ENCODE measurements at regions not wholly inside any gene's neighbourhood (a gene's known extent, or its start where the extent isn't known, plus 50 kb on each side); places are given as distances from the start of the nearest gene placed in this dataset.

DNA sequence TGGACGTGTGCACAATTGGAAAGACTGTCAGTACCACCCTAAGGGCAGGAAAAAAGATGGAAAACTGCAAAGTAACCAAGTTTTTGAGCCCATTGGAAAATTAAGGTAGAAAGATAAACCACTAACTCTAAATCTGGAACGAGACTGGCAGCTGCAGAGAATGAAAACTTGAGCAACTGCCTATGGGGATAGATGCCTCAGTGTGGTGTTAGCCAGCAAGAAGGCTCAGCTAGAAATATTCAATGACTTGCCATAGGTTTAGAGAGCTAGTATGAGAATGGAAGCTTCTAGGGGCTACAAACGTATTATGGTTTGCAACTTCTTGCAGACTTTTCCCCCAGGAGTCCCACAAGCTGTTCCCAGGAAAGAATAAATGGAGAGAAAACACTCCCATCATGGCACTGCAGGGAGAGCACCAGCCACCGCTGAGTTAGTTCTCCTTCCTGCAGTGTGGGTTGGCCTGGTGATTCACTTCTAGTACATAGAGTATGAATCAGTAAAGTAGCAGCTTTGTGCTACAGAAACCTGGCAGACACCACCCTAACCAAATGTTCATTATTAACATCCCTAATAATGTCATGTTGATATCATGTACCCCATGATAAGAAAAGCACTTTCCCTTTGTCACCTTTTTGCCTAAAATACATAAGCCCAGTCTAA, 372.4 kb upstream of the VWC2 start:
- TF ChIP-seq, protein P1, sequence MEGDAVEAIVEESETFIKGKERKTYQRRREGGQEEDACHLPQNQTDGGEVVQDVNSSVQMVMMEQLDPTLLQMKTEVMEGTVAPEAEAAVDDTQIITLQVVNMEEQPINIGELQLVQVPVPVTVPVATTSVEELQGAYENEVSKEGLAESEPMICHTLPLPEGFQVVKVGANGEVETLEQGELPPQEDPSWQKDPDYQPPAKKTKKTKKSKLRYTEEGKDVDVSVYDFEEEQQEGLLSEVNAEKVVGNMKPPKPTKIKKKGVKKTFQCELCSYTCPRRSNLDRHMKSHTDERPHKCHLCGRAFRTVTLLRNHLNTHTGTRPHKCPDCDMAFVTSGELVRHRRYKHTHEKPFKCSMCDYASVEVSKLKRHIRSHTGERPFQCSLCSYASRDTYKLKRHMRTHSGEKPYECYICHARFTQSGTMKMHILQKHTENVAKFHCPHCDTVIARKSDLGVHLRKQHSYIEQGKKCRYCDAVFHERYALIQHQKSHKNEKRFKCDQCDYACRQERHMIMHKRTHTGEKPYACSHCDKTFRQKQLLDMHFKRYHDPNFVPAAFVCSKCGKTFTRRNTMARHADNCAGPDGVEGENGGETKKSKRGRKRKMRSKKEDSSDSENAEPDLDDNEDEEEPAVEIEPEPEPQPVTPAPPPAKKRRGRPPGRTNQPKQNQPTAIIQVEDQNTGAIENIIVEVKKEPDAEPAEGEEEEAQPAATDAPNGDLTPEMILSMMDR (IDR thresholded peaks at IDR 0.05) = no peak
- no peak for DNase-seq
- H3K27me3 ChIP-seq = no peaks in the 10 kb centered on the region
- no peaks in the 10 kb centered on the region for H3K9me3 ChIP-seq
- no peaks in the 10 kb centered on the region for H3K4me1 ChIP-seq
- no peak overlapping the region for H3K4me3 ChIP-seq
- no peak for ATAC-seq
- H3K27ac ChIP-seq = no peak overlapping the region
- H3K36me3 ChIP-seq = no peaks in the 10 kb centered on the region
- intact Hi-C loops (cut with DNase I) = no loop called here

DNA sequence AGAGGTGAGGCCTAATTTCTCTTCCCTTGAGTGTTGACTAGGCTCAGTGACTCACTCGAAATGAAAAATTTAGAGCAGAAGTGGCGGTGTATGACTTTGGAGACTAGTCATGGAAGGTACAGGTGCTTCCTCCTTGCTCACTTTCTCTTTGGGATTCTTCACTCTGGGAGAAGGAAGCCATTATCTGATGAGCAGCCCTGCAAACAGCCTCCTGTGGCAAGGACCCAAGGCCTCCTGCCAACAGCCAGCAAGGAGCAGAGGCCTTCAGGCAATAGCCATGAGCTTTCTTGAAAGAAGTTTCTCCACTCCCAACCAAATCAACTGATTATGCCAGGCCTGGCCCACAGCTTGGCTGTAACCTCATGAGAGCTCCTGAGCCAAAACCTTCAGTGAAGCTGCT, 369.6 kb upstream of the VWC2 start:
- no peak overlapping the region for H3K27ac ChIP-seq
- intact Hi-C loops (cut with DNase I) = no loop called here
- ATAC-seq = no peak

DNA sequence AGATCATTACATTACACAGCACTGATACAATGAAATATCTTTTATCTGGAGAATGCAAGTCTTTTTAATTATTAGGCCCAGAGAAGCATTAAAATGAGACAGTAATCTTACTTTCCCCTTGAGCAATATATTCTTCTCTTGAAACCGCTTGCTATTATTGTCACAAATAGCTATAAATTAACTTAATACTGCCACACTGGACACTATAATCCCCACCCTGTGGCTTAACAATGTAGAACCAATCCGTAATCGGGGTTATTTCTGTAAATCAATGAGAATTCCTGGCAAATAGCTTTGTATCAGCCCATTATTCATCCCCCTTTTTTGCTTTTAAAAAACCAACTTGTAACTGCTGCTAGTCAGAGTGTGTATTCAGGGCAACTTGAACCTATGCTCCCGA, 366.2 kb upstream of the VWC2 start:
- intact Hi-C loops (cut with DNase I) = no loop called here
- no peak overlapping the region for H3K27ac ChIP-seq
- DNase-seq (no peak), ATAC-seq (no peak)
- no peak overlapping the region for H3K4me3 ChIP-seq
- no peaks in the 10 kb centered on the region for H3K9me3 ChIP-seq
- H3K36me3 ChIP-seq = no peaks in the 10 kb centered on the region
- H3K27me3 ChIP-seq = no peaks in the 10 kb centered on the region
- H3K4me1 ChIP-seq = no peaks in the 10 kb centered on the region
- TF ChIP-seq, protein P1 (IDR thresholded peaks at IDR 0.05) = no peak

More for the DNA sequence above, 369.6 kb upstream of the VWC2 start:
- Histone ChIP-seq H3K4me3 (no peak overlapping the region), H3K36me3 (no peaks in the 10 kb centered on the region), H3K4me1 (no peaks in the 10 kb centered on the region), H3K9me3 (no peaks in the 10 kb centered on the region), H3K27me3 (no peaks in the 10 kb centered on the region)
- TF ChIP-seq, protein P1 (IDR thresholded peaks at IDR 0.05) = no peak
- DNase-seq = no peak

DNA sequence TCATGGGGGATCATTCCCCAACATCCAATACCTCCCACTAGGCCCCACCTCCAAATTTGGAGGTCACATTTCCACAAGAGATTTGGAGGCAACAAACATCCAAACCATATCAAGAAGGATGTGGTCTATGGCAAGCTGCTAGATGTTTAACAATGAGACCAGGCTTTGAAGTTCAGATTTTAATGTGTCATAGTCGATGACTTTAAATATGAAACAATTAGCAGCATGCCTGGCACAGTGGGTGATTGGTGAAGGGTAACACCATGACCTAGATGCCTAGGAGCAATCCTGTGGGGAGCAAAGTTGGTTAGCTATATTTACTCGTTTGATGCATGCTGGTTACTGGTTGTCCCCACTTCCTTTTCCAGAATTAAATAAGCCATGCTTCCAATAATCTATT, 356.4 kb upstream of the VWC2 start:
- no peaks in the 10 kb centered on the region for H3K9me3 ChIP-seq
- DNase-seq (no peak), ATAC-seq (no peak)
- no peak overlapping the region for H3K4me3 ChIP-seq
- H3K27ac ChIP-seq = no peak overlapping the region
- H3K4me1 ChIP-seq = no peaks in the 10 kb centered on the region
- intact Hi-C loops (cut with DNase I) = no loop called here
- H3K36me3 ChIP-seq = no peaks in the 10 kb centered on the region
- no peaks in the 10 kb centered on the region for H3K27me3 ChIP-seq
- TF ChIP-seq, protein P1 (IDR thresholded peaks at IDR 0.05) = no peak

DNA sequence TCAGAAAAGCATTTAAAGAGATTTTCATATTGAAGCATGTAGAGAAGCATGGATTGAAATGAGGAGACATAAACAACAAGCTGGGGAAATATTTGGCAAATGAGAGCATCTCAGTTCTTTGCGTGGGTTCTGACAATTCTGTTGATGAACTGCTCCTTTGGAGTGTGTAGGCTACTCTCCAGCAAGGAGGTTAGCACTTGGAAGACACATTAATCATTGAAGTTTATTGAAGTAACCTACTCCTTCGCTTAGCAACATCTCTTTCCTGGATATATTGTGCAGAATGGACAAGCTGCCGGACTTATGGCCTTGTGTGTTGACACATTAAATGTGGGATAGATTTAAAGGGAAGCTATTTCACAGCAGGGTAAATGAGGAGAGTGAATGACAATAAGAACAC, 354.5 kb upstream of the VWC2 start:
- ATAC-seq = no peak
- Histone ChIP-seq H3K27ac (no peak overlapping the region), H3K9me3 (no peaks in the 10 kb centered on the region), H3K27me3 (no peaks in the 10 kb centered on the region), H3K4me1 (no peaks in the 10 kb centered on the region), H3K4me3 (no peak overlapping the region), H3K36me3 (no peaks in the 10 kb centered on the region)
- TF ChIP-seq, protein P1 (IDR thresholded peaks at IDR 0.05) = no peak
- no peak for DNase-seq
- intact Hi-C loops (cut with DNase I) = no loop called here

DNA sequence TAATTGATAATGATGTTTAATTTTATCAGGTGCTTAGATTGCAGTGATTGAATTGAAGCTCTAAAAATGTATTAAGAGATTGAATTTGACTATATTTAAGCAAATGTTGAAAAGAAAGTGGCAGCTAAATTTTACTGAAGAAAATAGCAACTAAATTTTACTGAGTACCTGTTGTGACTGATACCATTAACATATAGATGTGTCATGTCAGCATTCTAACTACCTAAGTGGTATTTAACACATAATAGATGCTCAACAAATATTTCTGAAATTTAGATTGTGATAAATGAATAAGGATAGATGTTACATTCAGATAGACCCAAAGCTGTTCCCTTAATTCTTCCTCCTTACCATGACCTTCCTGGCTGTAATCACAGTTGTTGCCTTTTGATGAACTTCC, 350.9 kb upstream of the VWC2 start:
- H3K36me3 ChIP-seq = no peaks in the 10 kb centered on the region
- no peaks in the 10 kb centered on the region for H3K9me3 ChIP-seq
- H3K4me1 ChIP-seq = no peaks in the 10 kb centered on the region
- ATAC-seq (no peak), DNase-seq (no peak)
- no peak overlapping the region for H3K4me3 ChIP-seq
- no peak overlapping the region for H3K27ac ChIP-seq
- no peaks in the 10 kb centered on the region for H3K27me3 ChIP-seq
- TF ChIP-seq, protein P1 (IDR thresholded peaks at IDR 0.05) = no peak
- intact Hi-C loops (cut with DNase I) = no loop called here

All from upper lobe of right lung (tissue), 1 donor.